ENCODE measurements at regions not wholly inside any gene's neighbourhood (a gene's known extent, or its start where the extent isn't known, plus 50 kb on each side); places are given as distances from the start of the nearest gene placed in this dataset.

DNA sequence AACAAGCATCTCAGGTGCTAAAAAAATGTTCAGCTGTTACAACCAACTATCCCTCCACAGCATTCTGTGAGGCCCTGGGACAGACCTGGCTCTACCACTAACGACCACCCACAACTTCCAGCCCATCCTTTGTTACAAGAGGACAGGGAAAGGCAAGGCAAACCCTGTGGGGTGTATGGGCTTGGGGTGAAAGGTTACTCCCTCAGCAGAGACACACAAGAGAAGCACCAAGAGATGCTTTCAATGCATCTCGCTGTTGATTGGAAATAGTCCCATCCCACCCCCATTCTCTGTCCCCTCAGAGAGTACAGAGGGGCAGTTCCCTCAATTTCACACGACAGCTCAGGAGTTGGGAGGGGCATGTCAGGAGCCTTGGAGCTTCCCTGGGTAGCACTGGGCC, 234.1 kb downstream of the CAAP1 start:
- TF ChIP-seq POLR2AphosphoS5 (IDR thresholded peaks at IDR 0.05; ENCODE audit: low read depth, low read length) = no peak
- TF ChIP-seq, protein P1, sequence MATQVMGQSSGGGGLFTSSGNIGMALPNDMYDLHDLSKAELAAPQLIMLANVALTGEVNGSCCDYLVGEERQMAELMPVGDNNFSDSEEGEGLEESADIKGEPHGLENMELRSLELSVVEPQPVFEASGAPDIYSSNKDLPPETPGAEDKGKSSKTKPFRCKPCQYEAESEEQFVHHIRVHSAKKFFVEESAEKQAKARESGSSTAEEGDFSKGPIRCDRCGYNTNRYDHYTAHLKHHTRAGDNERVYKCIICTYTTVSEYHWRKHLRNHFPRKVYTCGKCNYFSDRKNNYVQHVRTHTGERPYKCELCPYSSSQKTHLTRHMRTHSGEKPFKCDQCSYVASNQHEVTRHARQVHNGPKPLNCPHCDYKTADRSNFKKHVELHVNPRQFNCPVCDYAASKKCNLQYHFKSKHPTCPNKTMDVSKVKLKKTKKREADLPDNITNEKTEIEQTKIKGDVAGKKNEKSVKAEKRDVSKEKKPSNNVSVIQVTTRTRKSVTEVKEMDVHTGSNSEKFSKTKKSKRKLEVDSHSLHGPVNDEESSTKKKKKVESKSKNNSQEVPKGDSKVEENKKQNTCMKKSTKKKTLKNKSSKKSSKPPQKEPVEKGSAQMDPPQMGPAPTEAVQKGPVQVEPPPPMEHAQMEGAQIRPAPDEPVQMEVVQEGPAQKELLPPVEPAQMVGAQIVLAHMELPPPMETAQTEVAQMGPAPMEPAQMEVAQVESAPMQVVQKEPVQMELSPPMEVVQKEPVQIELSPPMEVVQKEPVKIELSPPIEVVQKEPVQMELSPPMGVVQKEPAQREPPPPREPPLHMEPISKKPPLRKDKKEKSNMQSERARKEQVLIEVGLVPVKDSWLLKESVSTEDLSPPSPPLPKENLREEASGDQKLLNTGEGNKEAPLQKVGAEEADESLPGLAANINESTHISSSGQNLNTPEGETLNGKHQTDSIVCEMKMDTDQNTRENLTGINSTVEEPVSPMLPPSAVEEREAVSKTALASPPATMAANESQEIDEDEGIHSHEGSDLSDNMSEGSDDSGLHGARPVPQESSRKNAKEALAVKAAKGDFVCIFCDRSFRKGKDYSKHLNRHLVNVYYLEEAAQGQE (IDR thresholded peaks at IDR 0.05; ENCODE audit: insufficient read depth in 1 of 2, low read depth in 2 of 2, low read length in 2 of 2) = no peak
- no peak for TF ChIP-seq TAF1 (IDR thresholded peaks at IDR 0.05; ENCODE audit: borderline replicate concordance, insufficient read depth, low read length)
- no peak for TF ChIP-seq SIN3A (IDR thresholded peaks at IDR 0.05; ENCODE audit: borderline replicate concordance, insufficient read depth, low read length)

All from PFSK-1 (cell line).